GM23248 (cell line): ENCODE measurements at regions not wholly inside any gene's neighbourhood (a gene's known extent, or its start where the extent isn't known, plus 50 kb on each side); places are given as distances from the start of the nearest gene placed in this dataset.

Experiments
- EZH2 ChIP-seq: fragments of 200-600 bp; sonication (generic); IDR thresholded peaks from 2 replicates; pipeline ENCODE4 v1.6.1; 2018; ENCODE audit warnings: antibody characterized with exemption, mild to moderate bottlenecking; ENCODE audit not compliant: insufficient read depth, poor library complexity, severe bottlenecking
- EZH2phosphoT487 ChIP-seq: fragments of 200-600 bp; sonication (generic); IDR thresholded peaks from 2 replicates; pipeline ENCODE4 v1.6.1; 2018; ENCODE audit warnings: antibody characterized with exemption, moderate library complexity, mild to moderate bottlenecking, low read depth; ENCODE audit not compliant: insufficient read depth

- TF ChIP-seq EZH2 (no peak), EZH2phosphoT487 (no peak)
Measured at GRCh38 chr11:42823546-42823945, 488.2 kb upstream of the API5 start.
